ENCODE measurements at regions not wholly inside any gene's neighbourhood (a gene's known extent, or its start where the extent isn't known, plus 50 kb on each side); places are given as distances from the start of the nearest gene placed in this dataset.
"Not testable (repeated sequence)": the region's sequence is repeated elsewhere in the genome, so short reads cannot be mapped to it uniquely, and the experiment has no call there.

- no peaks in the 10 kb centered on the region for H4K20me1 ChIP-seq (ENCODE audit: insufficient read depth, low read length)
- no peaks in the 10 kb centered on the region for H3F3A ChIP-seq (ENCODE audit: insufficient read depth, low read length)
- no peak for TF ChIP-seq EZH2phosphoT487 (IDR thresholded peaks at IDR 0.05; ENCODE audit: low read length)
- TF ChIP-seq EZH2 (optimal IDR thresholded peaks at IDR 0.05; ENCODE audit: low read depth, low read length) = no peak
- no peaks in the 10 kb centered on the region for H3K36me3 ChIP-seq (replicated peaks; ENCODE audit: insufficient read depth, low read length)
- no peak overlapping the region for H3K4me2 ChIP-seq (ENCODE audit: low read depth, low read length)
- no peak for DNase-seq
- no peaks in the 10 kb centered on the region for H3K4me1 ChIP-seq (ENCODE audit: low read length)
- H3K79me2 ChIP-seq (ENCODE audit: low read length) = no peaks in the 10 kb centered on the region
- H2AFZ ChIP-seq (ENCODE audit: low read length) = no peak overlapping the region
- H3K9ac ChIP-seq (ENCODE audit: low read length) = no peak overlapping the region
- H3K27me3 ChIP-seq (replicated peaks; ENCODE audit: insufficient read depth, low read length) = no peaks in the 10 kb centered on the region
- H3K27ac ChIP-seq (ENCODE audit: low read length) = no peak overlapping the region
- no peak overlapping the region for H3K4me3 ChIP-seq (ENCODE audit: low read length)
- H3K9me2 ChIP-seq (replicated peaks; ENCODE audit: insufficient read depth, low read length) = no peaks in the 10 kb centered on the region; the same call in 1 of the 2 replicates
- no peaks in the 10 kb centered on the region for H3K9me3 ChIP-seq (replicated peaks; ENCODE audit: insufficient read depth, low read length)
Observed at GRCh38 chr2:62641410-62641843, 64.1 kb upstream of the EHBP1 start.

GRCh38 chr2:62631160-62632085 lies 74.1 kb upstream of the EHBP1 start:
- no peaks in the 10 kb centered on the region for H3K9me3 ChIP-seq (replicated peaks; ENCODE audit: insufficient read depth, low read length)
- H3K79me2 ChIP-seq (ENCODE audit: low read length) = no peaks in the 10 kb centered on the region
- H3K27ac ChIP-seq (ENCODE audit: low read length) = no peak overlapping the region
- no peak overlapping the region for H3K4me2 ChIP-seq (ENCODE audit: low read depth, low read length)
- no peak overlapping the region for H3K9ac ChIP-seq (ENCODE audit: low read length)
- H4K20me1 ChIP-seq (ENCODE audit: insufficient read depth, low read length) = no peaks in the 10 kb centered on the region
- H2AFZ ChIP-seq (ENCODE audit: low read length) = no peak overlapping the region
- no peaks in the 10 kb centered on the region for H3F3A ChIP-seq (ENCODE audit: insufficient read depth, low read length)
- no peak overlapping the region for H3K4me3 ChIP-seq (ENCODE audit: low read length)
- H3K9me2 ChIP-seq (replicated peaks; ENCODE audit: insufficient read depth, low read length) = no peaks in the 10 kb centered on the region
- TF ChIP-seq, protein P1, sequence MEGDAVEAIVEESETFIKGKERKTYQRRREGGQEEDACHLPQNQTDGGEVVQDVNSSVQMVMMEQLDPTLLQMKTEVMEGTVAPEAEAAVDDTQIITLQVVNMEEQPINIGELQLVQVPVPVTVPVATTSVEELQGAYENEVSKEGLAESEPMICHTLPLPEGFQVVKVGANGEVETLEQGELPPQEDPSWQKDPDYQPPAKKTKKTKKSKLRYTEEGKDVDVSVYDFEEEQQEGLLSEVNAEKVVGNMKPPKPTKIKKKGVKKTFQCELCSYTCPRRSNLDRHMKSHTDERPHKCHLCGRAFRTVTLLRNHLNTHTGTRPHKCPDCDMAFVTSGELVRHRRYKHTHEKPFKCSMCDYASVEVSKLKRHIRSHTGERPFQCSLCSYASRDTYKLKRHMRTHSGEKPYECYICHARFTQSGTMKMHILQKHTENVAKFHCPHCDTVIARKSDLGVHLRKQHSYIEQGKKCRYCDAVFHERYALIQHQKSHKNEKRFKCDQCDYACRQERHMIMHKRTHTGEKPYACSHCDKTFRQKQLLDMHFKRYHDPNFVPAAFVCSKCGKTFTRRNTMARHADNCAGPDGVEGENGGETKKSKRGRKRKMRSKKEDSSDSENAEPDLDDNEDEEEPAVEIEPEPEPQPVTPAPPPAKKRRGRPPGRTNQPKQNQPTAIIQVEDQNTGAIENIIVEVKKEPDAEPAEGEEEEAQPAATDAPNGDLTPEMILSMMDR (IDR thresholded peaks at IDR 0.05; ENCODE audit: low read length) = no peak
- no peak for TF ChIP-seq EZH2phosphoT487 (IDR thresholded peaks at IDR 0.05; ENCODE audit: low read length)
- TF ChIP-seq EZH2 (optimal IDR thresholded peaks at IDR 0.05; ENCODE audit: low read depth, low read length) = no peak
- DNase-seq = no peak
- no peaks in the 10 kb centered on the region for H3K36me3 ChIP-seq (replicated peaks; ENCODE audit: insufficient read depth, low read length)
- no peaks in the 10 kb centered on the region for H3K4me1 ChIP-seq (ENCODE audit: low read length)
- H3K27me3 ChIP-seq (replicated peaks; ENCODE audit: insufficient read depth, low read length) = no peaks in the 10 kb centered on the region

- H3K9ac ChIP-seq (ENCODE audit: low read length); H3F3A ChIP-seq (ENCODE audit: insufficient read depth, low read length); H3K4me2 ChIP-seq (ENCODE audit: low read depth, low read length); H3K9me3 ChIP-seq (replicated peaks; ENCODE audit: insufficient read depth, low read length); H4K20me1 ChIP-seq (ENCODE audit: insufficient read depth, low read length); H3K4me1 ChIP-seq (ENCODE audit: low read length); DNase-seq; H2AFZ ChIP-seq (ENCODE audit: low read length); H3K79me2 ChIP-seq (ENCODE audit: low read length); H3K36me3 ChIP-seq (replicated peaks; ENCODE audit: insufficient read depth, low read length); H3K9me2 ChIP-seq (replicated peaks; ENCODE audit: insufficient read depth, low read length); H3K4me3 ChIP-seq (ENCODE audit: low read length); H3K27me3 ChIP-seq (replicated peaks; ENCODE audit: insufficient read depth, low read length); H3K27ac ChIP-seq (ENCODE audit: low read length): not testable (repeated sequence)
Observed at GRCh38 chr2:62630206-62630605, 75.3 kb upstream of the EHBP1 start.

DNA sequence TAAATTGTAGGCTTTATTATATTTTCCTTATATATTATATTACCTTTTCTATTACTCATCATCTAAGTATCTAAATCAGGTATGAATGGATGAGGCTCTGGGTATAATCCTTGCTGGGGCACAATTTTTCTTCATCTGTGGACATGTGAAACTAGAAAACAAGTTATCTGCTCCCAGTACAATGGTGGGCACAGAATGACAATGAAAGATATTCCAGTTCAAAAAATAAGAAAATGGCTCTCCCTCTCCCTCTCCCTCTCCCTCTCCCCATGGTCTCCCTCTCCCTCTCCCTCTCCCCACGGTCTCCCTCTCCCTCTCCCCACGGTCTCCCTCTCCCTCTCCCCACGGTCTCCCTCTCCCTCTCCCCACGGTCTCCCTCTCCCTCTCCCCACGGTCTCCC lies 76.2 kb upstream of the EHBP1 start:
- H3K9me2 ChIP-seq (replicated peaks; ENCODE audit: insufficient read depth, low read length); H3K4me1 ChIP-seq (ENCODE audit: low read length); H4K20me1 ChIP-seq (ENCODE audit: insufficient read depth, low read length); H3K79me2 ChIP-seq (ENCODE audit: low read length); H3F3A ChIP-seq (ENCODE audit: insufficient read depth, low read length); H3K27ac ChIP-seq (ENCODE audit: low read length); H2AFZ ChIP-seq (ENCODE audit: low read length); H3K4me2 ChIP-seq (ENCODE audit: low read depth, low read length); H3K9ac ChIP-seq (ENCODE audit: low read length); H3K4me3 ChIP-seq (ENCODE audit: low read length); H3K27me3 ChIP-seq (replicated peaks; ENCODE audit: insufficient read depth, low read length); H3K36me3 ChIP-seq (replicated peaks; ENCODE audit: insufficient read depth, low read length); DNase-seq; H3K9me3 ChIP-seq (replicated peaks; ENCODE audit: insufficient read depth, low read length): not testable (repeated sequence)

Measured in MM.1S (cell line).